SU-DHL-6 (cell line): ENCODE measurements at regions not wholly inside any gene's neighbourhood (a gene's known extent, or its start where the extent isn't known, plus 50 kb on each side); places are given as distances from the start of the nearest gene placed in this dataset.

Source experiments
- H2AFZ ChIP-seq: fragments of 200-600 bp; sonication (generic); 2 replicates; pipeline ENCODE4 v1.6.1; 2014; ENCODE audit warnings: low read depth, mild to moderate bottlenecking, moderate library complexity, mixed read lengths, antibody characterized with exemption, low read length; ENCODE audit not compliant: severe bottlenecking
- H3F3A ChIP-seq: fragments of 200-600 bp; shearing (Covaris generic); 2 replicates; pipeline ENCODE4 v1.6.0; 2016; ENCODE audit warnings: antibody characterized with exemption, mild to moderate bottlenecking; ENCODE audit not compliant: insufficient read depth
- H3K27ac ChIP-seq: fragments of 200-600 bp; sonication (generic); 2 replicates; pipeline ENCODE4 v1.5.1; 2016; ENCODE audit warnings: low read depth, mild to moderate bottlenecking, low read length, moderate library complexity, mixed read lengths
- H3K27me3 ChIP-seq: fragments of 200-600 bp; sonication (generic), shearing (Covaris generic); 2 replicates; pipeline ENCODE4 v1.6.0; 2014; ENCODE audit warnings: mild to moderate bottlenecking, low read length
- H3K36me3 ChIP-seq: fragments of 200-600 bp; sonication (generic); 2 replicates; pipeline ENCODE4 v1.6.1; 2014; ENCODE audit warnings: mild to moderate bottlenecking, low read length, mixed read lengths
- H3K4me2 ChIP-seq: fragments of 300-600, 200-600 bp; shearing (Covaris generic), sonication (generic); 2 replicates; pipeline ENCODE4 v1.6.0; 2014; ENCODE audit warnings: low read length, low read depth, mild to moderate bottlenecking; ENCODE audit not compliant: poor library complexity, severe bottlenecking
- H3K4me3 ChIP-seq: fragments of 200-600 bp; sonication (generic); 2 replicates; pipeline ENCODE4 v1.5.1; 2014; ENCODE audit warnings: antibody characterized with exemption, low read length, mild to moderate bottlenecking, mixed read lengths; ENCODE audit not compliant: insufficient read depth, poor library complexity, severe bottlenecking
- H3K79me2 ChIP-seq: fragments of 200-600 bp; sonication (generic); 2 replicates; pipeline ENCODE4 v1.6.1; 2014; ENCODE audit warnings: mild to moderate bottlenecking, low read length, moderate library complexity; ENCODE audit not compliant: insufficient read depth
- H3K9ac ChIP-seq: fragments of 200-600 bp; sonication (generic); 2 replicates; pipeline ENCODE4 v1.7.0; 2014; ENCODE audit warnings: mild to moderate bottlenecking, low read length
- H3K9me2 ChIP-seq: fragments of 200-600 bp; sonication (generic); replicated peaks from 2 replicates; pipeline ENCODE4 v1.6.1; 2014; ENCODE audit warnings: low read length; ENCODE audit not compliant: insufficient read depth
- H3K9me3 ChIP-seq: fragments of 200-600 bp; sonication (generic); 2 replicates; pipeline ENCODE4 v1.6.1; 2014; ENCODE audit warnings: low read length, mixed read lengths; ENCODE audit not compliant: insufficient read depth
- H4K20me1 ChIP-seq: fragments of 200-600 bp; sonication (generic); 2 replicates; pipeline ENCODE4 v1.6.1; 2014; ENCODE audit warnings: low read depth, mild to moderate bottlenecking, antibody characterized with exemption, low read length, moderate library complexity, mixed read lengths
- EZH2phosphoT487 ChIP-seq: fragments of 200-600 bp; sonication (generic), shearing (Covaris generic); conservative IDR thresholded peaks from 2 replicates; pipeline ENCODE4 v1.6.1; 2018; ENCODE audit warnings: mild to moderate bottlenecking, antibody characterized with exemption, low read length, moderate library complexity, mixed read lengths
- TF ChIP-seq, protein P1 (sequence below): fragments of 200-600 bp; sonication (generic); IDR thresholded peaks from one replicate; pipeline ENCODE4 v1.5.1; 2017; ENCODE audit warnings: antibody characterized with exemption, mild to moderate bottlenecking, low read length, moderate library complexity; ENCODE audit not compliant: insufficient read depth, poor library complexity, severe bottlenecking

GRCh38 chr4:159981469-159981856 lies 878.6 kb downstream of the RAPGEF2 start:
- Histone ChIP-seq H3K9me2 (no peaks in the 10 kb centered on the region), H3K27ac (no peak overlapping the region)

DNA sequence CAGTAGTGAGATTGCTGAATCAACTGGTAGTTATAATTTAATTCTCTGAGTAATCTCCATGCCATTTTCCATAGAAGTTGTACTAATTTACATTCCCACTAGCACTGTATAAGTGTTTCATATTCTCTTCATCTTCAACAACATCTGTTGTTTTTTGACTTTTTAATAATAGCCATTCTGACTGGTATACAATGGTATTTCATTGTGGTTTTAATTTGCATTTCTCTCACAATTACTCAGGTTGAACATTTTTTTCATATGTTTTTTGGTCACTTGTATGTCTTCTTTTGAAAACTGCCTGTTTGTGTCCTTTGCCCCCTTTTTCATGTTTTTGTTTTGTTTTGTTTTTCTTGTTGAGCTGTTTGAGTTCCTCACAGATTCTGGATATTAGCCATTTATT lies 880.2 kb downstream of the RAPGEF2 start:
- Histone ChIP-seq H3K27me3 (no peaks in the 10 kb centered on the region), H3K36me3 (no peaks in the 10 kb centered on the region), H4K20me1 (no peaks in the 10 kb centered on the region), H3K27ac (no peak overlapping the region), H3K9me3 (no peaks in the 10 kb centered on the region), H3K9ac (no peak overlapping the region), H3F3A (no peaks in the 10 kb centered on the region), H2AFZ (no peak overlapping the region), H3K4me3 (no peak overlapping the region), H3K79me2 (no peaks in the 10 kb centered on the region), H3K4me2 (no peak overlapping the region), H3K9me2 (no peaks in the 10 kb centered on the region)
- no peak for TF ChIP-seq EZH2phosphoT487
- TF ChIP-seq, protein P1, sequence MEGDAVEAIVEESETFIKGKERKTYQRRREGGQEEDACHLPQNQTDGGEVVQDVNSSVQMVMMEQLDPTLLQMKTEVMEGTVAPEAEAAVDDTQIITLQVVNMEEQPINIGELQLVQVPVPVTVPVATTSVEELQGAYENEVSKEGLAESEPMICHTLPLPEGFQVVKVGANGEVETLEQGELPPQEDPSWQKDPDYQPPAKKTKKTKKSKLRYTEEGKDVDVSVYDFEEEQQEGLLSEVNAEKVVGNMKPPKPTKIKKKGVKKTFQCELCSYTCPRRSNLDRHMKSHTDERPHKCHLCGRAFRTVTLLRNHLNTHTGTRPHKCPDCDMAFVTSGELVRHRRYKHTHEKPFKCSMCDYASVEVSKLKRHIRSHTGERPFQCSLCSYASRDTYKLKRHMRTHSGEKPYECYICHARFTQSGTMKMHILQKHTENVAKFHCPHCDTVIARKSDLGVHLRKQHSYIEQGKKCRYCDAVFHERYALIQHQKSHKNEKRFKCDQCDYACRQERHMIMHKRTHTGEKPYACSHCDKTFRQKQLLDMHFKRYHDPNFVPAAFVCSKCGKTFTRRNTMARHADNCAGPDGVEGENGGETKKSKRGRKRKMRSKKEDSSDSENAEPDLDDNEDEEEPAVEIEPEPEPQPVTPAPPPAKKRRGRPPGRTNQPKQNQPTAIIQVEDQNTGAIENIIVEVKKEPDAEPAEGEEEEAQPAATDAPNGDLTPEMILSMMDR = no peak

More at GRCh38 chr4:159981469-159981856, 878.6 kb downstream of the RAPGEF2 start:
- Histone ChIP-seq H3K27me3 (no peaks in the 10 kb centered on the region), H3K4me3 (no peak overlapping the region), H3K79me2 (no peaks in the 10 kb centered on the region), H3K9ac (no peak overlapping the region), H4K20me1 (no peaks in the 10 kb centered on the region), H3F3A (no peaks in the 10 kb centered on the region), H3K36me3 (no peaks in the 10 kb centered on the region), H2AFZ (no peak overlapping the region), H3K9me3 (no peaks in the 10 kb centered on the region), H3K4me2 (no peak overlapping the region)
- no peak for TF ChIP-seq EZH2phosphoT487
- TF ChIP-seq, protein P1 = no peak

GRCh38 chr4:160009656-160010493 lies 907.0 kb downstream of the RAPGEF2 start:
- Histone ChIP-seq H3K9ac (no peak overlapping the region), H3K27ac (no peak overlapping the region), H3K27me3 (no peaks in the 10 kb centered on the region)

More at GRCh38 chr4:160009656-160010493, 907.0 kb downstream of the RAPGEF2 start:
- Histone ChIP-seq H4K20me1 (no peaks in the 10 kb centered on the region), H3K4me2 (no peak overlapping the region), H3K9me3 (no peaks in the 10 kb centered on the region), H3K79me2 (no peaks in the 10 kb centered on the region), H3F3A (no peaks in the 10 kb centered on the region), H3K36me3 (no peaks in the 10 kb centered on the region), H3K4me3 (no peak overlapping the region), H2AFZ (no peak overlapping the region), H3K9me2 (no peaks in the 10 kb centered on the region)
- no peak for TF ChIP-seq EZH2phosphoT487
- TF ChIP-seq, protein P1 = no peak
